IMR-90 (cell line): ENCODE measurements at regions not wholly inside any gene's neighbourhood (a gene's known extent, or its start where the extent isn't known, plus 50 kb on each side); places are given as distances from the start of the nearest gene placed in this dataset.

ENCODE experiments used
- CEBPB ChIP-seq: IDR thresholded peaks from 2 replicates; pipeline ENCODE4 v1.6.1; 2012; ENCODE audit warnings: low read depth, low read length, improper control_type of control experiment
- MAFK ChIP-seq: IDR thresholded peaks from 2 replicates; pipeline ENCODE4 v1.6.1; 2012; ENCODE audit warnings: low read depth, low read length, improper control_type of control experiment
- MAZ ChIP-seq: IDR thresholded peaks from 2 replicates; pipeline ENCODE4 v1.6.1; 2012; ENCODE audit warnings: low read depth, mild to moderate bottlenecking, low read length, improper control_type of control experiment, moderate library complexity, borderline replicate concordance
- MXI1 ChIP-seq: IDR thresholded peaks from 2 replicates; pipeline ENCODE4 v1.6.1; 2012; ENCODE audit warnings: low read depth, mild to moderate bottlenecking, low read length, moderate library complexity, borderline replicate concordance
- NFE2L2 ChIP-seq: fragments of 150-350 bp; IDR thresholded peaks from 2 replicates; pipeline ENCODE4 v1.6.1; 2016; ENCODE audit warnings: low read depth, mild to moderate bottlenecking, low read length
- POLR2A ChIP-seq: IDR thresholded peaks from 2 replicates; pipeline ENCODE4 v1.6.1; 2012; ENCODE audit warnings: mild to moderate bottlenecking, low read depth, low read length
- RFX5 ChIP-seq: IDR thresholded peaks from 2 replicates; pipeline ENCODE4 v1.8.0; 2012; ENCODE audit warnings: low read depth, mild to moderate bottlenecking, low read length, moderate library complexity
- TF ChIP-seq, protein P1 (sequence below): conservative IDR thresholded peaks from 2 replicates; pipeline ENCODE4 v1.5.1; 2012; ENCODE audit warnings: mild to moderate bottlenecking, low read depth, low read length, improper control_type of control experiment
- TF ChIP-seq, protein P2 (sequence below): fragments of 150-350 bp; IDR thresholded peaks from 2 replicates; pipeline ENCODE4 v1.6.1; 2016; ENCODE audit warnings: low read depth, mild to moderate bottlenecking, low read length, moderate library complexity, borderline replicate concordance
- TF ChIP-seq, protein P3 (sequence below): fragments of 150-350 bp; IDR thresholded peaks from 2 replicates; pipeline ENCODE4 v1.6.1; 2017; ENCODE audit warnings: mild to moderate bottlenecking, antibody characterized with exemption, low read length, low read depth

- TF ChIP-seq, protein P1, sequence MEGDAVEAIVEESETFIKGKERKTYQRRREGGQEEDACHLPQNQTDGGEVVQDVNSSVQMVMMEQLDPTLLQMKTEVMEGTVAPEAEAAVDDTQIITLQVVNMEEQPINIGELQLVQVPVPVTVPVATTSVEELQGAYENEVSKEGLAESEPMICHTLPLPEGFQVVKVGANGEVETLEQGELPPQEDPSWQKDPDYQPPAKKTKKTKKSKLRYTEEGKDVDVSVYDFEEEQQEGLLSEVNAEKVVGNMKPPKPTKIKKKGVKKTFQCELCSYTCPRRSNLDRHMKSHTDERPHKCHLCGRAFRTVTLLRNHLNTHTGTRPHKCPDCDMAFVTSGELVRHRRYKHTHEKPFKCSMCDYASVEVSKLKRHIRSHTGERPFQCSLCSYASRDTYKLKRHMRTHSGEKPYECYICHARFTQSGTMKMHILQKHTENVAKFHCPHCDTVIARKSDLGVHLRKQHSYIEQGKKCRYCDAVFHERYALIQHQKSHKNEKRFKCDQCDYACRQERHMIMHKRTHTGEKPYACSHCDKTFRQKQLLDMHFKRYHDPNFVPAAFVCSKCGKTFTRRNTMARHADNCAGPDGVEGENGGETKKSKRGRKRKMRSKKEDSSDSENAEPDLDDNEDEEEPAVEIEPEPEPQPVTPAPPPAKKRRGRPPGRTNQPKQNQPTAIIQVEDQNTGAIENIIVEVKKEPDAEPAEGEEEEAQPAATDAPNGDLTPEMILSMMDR, result no peak
- TF ChIP-seq, protein P2, sequence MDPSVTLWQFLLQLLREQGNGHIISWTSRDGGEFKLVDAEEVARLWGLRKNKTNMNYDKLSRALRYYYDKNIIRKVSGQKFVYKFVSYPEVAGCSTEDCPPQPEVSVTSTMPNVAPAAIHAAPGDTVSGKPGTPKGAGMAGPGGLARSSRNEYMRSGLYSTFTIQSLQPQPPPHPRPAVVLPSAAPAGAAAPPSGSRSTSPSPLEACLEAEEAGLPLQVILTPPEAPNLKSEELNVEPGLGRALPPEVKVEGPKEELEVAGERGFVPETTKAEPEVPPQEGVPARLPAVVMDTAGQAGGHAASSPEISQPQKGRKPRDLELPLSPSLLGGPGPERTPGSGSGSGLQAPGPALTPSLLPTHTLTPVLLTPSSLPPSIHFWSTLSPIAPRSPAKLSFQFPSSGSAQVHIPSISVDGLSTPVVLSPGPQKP, result no peak
- TF ChIP-seq POLR2A (no peak), MXI1 (no peak), NFE2L2 (no peak), RFX5 (no peak), MAFK (no peak), CEBPB (no peak), MAZ (no peak)
- TF ChIP-seq, protein P3, sequence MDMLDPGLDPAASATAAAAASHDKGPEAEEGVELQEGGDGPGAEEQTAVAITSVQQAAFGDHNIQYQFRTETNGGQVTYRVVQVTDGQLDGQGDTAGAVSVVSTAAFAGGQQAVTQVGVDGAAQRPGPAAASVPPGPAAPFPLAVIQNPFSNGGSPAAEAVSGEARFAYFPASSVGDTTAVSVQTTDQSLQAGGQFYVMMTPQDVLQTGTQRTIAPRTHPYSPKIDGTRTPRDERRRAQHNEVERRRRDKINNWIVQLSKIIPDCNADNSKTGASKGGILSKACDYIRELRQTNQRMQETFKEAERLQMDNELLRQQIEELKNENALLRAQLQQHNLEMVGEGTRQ, result no peak
Measured at GRCh38 chr19:8897106-8897505, 64.9 kb downstream of the MBD3L1 start.
